ENCODE measurements at regions not wholly inside any gene's neighbourhood (a gene's known extent, or its start where the extent isn't known, plus 50 kb on each side); places are given as distances from the start of the nearest gene placed in this dataset.

- no peak for TF ChIP-seq EZH2 (IDR thresholded peaks at IDR 0.05; ENCODE audit: borderline replicate concordance, insufficient read depth, low read depth, low read length, poor library complexity, severe bottlenecking)
- TF ChIP-seq, protein P1, sequence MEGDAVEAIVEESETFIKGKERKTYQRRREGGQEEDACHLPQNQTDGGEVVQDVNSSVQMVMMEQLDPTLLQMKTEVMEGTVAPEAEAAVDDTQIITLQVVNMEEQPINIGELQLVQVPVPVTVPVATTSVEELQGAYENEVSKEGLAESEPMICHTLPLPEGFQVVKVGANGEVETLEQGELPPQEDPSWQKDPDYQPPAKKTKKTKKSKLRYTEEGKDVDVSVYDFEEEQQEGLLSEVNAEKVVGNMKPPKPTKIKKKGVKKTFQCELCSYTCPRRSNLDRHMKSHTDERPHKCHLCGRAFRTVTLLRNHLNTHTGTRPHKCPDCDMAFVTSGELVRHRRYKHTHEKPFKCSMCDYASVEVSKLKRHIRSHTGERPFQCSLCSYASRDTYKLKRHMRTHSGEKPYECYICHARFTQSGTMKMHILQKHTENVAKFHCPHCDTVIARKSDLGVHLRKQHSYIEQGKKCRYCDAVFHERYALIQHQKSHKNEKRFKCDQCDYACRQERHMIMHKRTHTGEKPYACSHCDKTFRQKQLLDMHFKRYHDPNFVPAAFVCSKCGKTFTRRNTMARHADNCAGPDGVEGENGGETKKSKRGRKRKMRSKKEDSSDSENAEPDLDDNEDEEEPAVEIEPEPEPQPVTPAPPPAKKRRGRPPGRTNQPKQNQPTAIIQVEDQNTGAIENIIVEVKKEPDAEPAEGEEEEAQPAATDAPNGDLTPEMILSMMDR (IDR thresholded peaks at IDR 0.05): no peak
Measured at GRCh38 chr1:184218458-184219075, 167.0 kb downstream of the TSEN15 start.
